ENCODE measurements at regions not wholly inside any gene's neighbourhood (a gene's known extent, or its start where the extent isn't known, plus 50 kb on each side); places are given as distances from the start of the nearest gene placed in this dataset.
"Not testable (repeated sequence)": the region's sequence is repeated elsewhere in the genome, so short reads cannot be mapped to it uniquely, and the experiment has no call there.

DNA sequence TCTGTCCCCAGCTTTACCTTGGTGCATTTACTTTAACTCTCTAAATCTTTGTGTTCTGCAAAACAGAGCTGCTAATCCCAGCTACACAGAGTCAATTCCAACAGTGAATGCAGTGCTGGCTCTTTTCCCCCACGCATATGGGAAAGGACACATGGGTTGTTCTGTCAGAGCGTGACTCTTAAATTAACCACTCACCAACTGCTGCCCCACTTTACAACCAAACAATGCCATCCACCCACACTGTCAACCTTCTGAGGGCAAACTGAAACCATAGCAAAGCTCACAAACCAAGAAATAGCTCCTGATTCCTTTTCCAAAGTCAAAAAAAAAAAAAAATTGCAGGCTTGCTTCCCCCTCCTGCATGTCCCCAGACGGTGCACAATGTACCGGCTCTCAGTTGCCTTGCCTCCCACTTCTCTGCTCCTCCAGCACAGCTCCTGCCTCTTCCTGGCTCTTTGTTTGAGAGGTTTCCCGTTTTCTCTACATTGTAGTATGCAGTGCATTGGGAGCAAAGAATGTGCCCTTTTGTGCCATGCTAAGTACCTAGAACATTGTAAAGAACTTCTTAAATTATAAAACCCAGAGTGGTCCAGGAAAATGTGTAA lies 151.5 kb upstream of the DAPK1 start:
- intact Hi-C loops (cut with DNase I): no loop called here
- DNase-seq: peak in 7 of 10 donors; percentile 28 to 87 (median 63)

GRCh38 chr9:87350915-87351314 lies 146.8 kb upstream of the DAPK1 start:
- intact Hi-C loops (cut with DNase I): no loop called here
- DNase-seq: no peak

- DNase-seq: no peak
- intact Hi-C loops (cut with DNase I): no loop called here
These were observed 144.4 kb upstream of the DAPK1 start for GRCh38 chr9:87353301-87353700.

DNA sequence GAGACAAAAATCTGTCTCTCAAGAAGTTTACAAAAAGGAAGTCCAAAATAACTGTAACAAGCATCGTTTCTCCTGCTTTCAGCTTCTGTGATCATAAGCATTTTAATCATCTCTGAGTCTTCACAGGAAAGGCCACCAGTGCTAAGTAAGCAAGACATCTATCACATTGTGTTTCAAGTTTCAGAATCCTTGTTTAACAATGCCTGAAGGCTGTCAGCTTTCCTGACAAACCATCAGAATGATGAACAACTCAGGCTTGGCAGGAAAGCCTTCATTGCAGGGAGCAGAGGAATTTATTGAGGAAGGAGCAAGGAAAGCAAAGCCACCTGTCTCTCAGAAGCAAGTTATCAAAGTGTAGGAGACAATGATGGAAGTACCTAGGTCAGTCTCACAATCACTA lies 143.5 kb upstream of the DAPK1 start:
- DNase-seq: no peak
- intact Hi-C loops (cut with DNase I): no loop called here

DNA sequence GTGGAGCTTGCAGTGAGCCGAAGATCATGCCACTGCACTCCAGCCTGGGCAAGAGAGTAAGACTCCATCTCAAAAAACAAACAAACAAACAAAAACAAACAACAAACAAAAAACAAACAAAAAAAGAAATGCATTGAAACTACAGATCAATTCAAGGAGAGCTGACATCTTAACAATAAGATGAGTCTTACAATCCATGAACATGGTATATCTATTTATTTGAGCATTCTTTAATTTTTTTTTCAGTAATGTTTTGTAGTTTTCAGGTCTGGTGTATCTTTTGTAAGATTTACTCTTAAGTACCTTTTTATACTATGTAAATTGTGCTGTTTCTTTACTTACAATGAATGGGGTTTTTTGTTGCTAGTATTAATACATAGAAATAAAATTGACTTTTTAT lies 140.1 kb upstream of the DAPK1 start:
- intact Hi-C loops (cut with DNase I): no loop called here
- DNase-seq: no peak

DNA sequence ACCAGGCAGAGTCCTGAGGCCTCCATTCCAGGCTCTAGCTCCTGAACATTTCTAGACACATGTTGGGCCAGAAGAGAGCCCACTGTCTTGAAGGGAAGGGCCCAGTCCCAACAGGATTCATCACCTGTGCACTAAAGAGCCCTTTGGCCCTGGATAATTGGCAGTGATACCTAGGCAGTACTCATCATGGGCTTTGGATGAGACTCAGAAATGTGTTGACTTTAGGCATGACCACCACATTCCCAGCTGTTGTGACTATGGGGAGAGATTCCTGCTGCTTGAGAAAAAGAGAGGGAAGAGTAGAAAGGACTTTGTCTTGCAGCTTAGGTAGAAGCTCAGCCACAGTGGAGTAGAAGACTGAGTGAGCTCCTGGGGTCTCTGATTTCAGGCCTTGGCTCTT lies 138.4 kb upstream of the DAPK1 start:
- intact Hi-C loops (cut with DNase I): no loop called here
- no peak for DNase-seq

- no peak for DNase-seq
These were observed 137.6 kb upstream of the DAPK1 start for GRCh38 chr9:87359958-87360601.

GRCh38 chr9:87370049-87370685 lies 127.5 kb upstream of the DAPK1 start:
- intact Hi-C loops (cut with DNase I): no loop called here

More at GRCh38 chr9:87359958-87360601, 137.6 kb upstream of the DAPK1 start:
- intact Hi-C loops (cut with DNase I): no loop called here

GRCh38 chr9:87371795-87372355 lies 125.8 kb upstream of the DAPK1 start:
- no peak for DNase-seq
- intact Hi-C loops (cut with DNase I): no loop called here

More at GRCh38 chr9:87370049-87370685, 127.5 kb upstream of the DAPK1 start:
- DNase-seq: no peak

- DNase-seq: no peak
- intact Hi-C loops (cut with DNase I): no loop called here
These were observed 125.3 kb upstream of the DAPK1 start for GRCh38 chr9:87372356-87372851.

- DNase-seq; intact Hi-C loops (cut with DNase I): not testable (repeated sequence)
These were observed 123.4 kb upstream of the DAPK1 start for GRCh38 chr9:87374023-87374919.

DNA sequence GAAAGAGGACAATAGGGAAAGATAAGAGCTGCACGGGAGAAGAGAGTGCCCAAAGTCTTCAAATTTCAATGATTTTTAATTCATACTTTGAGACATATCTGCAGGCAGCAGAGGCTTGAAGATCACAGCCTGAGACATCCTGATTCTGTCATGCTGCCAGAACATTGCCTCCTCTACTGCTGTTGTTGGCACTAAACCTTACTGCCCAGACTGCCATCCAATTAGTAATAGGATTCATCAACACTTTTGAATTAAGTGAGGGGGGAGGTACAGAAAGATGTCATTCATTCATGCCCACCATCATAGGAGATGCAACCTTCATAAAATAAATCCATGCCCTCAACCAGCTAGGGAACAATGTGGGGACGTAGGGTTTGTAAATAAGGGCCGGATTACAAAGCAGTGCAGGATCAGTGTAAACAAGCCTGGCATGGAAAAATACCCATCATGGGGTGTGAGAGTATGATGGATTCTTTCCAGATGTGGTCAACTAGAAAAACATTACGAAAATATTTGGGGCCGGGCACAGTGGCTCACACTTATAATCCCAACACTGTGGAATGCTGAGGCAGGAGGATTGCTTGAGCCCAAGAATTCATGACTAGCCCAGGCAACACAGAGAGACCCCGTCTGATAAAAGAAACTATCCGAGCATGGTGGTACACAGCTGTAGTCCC lies 122.1 kb upstream of the DAPK1 start:
- DNase-seq: no peak

DNA sequence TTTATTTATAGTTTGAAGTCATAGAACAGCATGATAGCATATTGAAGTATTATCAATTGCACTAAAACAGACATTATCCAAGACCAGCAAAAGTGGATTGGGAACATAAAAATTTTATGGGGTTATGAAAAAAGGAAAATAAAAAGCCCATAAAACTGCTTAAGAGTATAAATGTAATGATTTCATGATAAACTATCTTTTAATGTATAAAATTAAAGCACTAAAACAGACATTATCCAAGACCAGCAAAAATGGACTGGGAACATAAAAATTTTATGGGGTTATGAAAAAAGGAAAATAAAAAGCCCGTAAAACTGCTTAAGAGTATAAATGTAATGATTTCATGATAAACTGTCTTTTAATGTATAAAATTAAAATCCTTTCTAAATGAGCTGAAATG lies 119.0 kb upstream of the DAPK1 start:
- no peak for DNase-seq
- intact Hi-C loops (cut with DNase I): no loop called here

More for the DNA sequence above, 122.1 kb upstream of the DAPK1 start:
- intact Hi-C loops (cut with DNase I): no loop called here

GRCh38 chr9:87379300-87379699 lies 118.4 kb upstream of the DAPK1 start:
- DNase-seq: no peak
- intact Hi-C loops (cut with DNase I): no loop called here

- DNase-seq: no peak
- intact Hi-C loops (cut with DNase I): no loop called here
These were observed 116.5 kb upstream of the DAPK1 start for GRCh38 chr9:87381050-87381711.

GRCh38 chr9:87381746-87382145 lies 115.9 kb upstream of the DAPK1 start:
- no peak for DNase-seq
- intact Hi-C loops (cut with DNase I): no loop called here

GRCh38 chr9:87382900-87383299 lies 114.8 kb upstream of the DAPK1 start:
- DNase-seq: no peak
- intact Hi-C loops (cut with DNase I): no loop called here

GRCh38 chr9:87383344-87384150 lies 114.1 kb upstream of the DAPK1 start:
- DNase-seq: no peak
- intact Hi-C loops (cut with DNase I): no loop called here
